HEK293 (cell line): ENCODE measurements at regions not wholly inside any gene's neighbourhood (a gene's known extent, or its start where the extent isn't known, plus 50 kb on each side); places are given as distances from the start of the nearest gene placed in this dataset.
A peak's percentile ranks its signal among the peaks of the same experiment; 100 is the strongest.
"Not testable (repeated sequence)": the region's sequence is repeated elsewhere in the genome, so short reads cannot be mapped to it uniquely, and the experiment has no call there.

Experiments
- CTCF ChIA-PET: fragments of 350-600 bp; formaldehyde crosslinking; extraction: SDS; loops from one replicate; lab custom pipeline; 2021; ENCODE audit warnings: antibody characterized with exemption; lab: Yijun Ruan, JAX
- POLR2A ChIA-PET: fragments of 300-600 bp; formaldehyde crosslinking; extraction: SDS; loops from one replicate; lab custom pipeline; 2020; ENCODE audit warnings: antibody characterized with exemption, inconsistent platforms; lab: Yijun Ruan, JAX
- H3K27ac ChIP-seq: fragments of 200-500 bp; sonication (Bioruptor generic); 2 replicates; pipeline ENCODE4 v1.5.1; 2014; ENCODE audit warnings: low read depth, low read length, control low read depth, inconsistent platforms; ENCODE audit errors: extremely low read depth
- H3K36me3 ChIP-seq, 2 experiments: fragments of 200-500 bp in 1 of 2; sonication (Bioruptor generic) in 1 of 2; 1 replicate in 1 of 2; 2 replicates in 1 of 2; pipeline ENCODE4 v1.5.1; 2014 to 2017; ENCODE audit warnings: inconsistent platforms in 2 of 2, low read length in 2 of 2; ENCODE audit not compliant: control insufficient read depth in 2 of 2, insufficient read depth in 1 of 2
- H3K4me1 ChIP-seq: fragments of 200-500 bp; sonication (Bioruptor generic); 2 replicates; pipeline ENCODE4 v1.5.1; 2014; ENCODE audit warnings: mild to moderate bottlenecking, low read length, inconsistent platforms; ENCODE audit not compliant: control insufficient read depth, insufficient read depth
- H3K4me3 ChIP-seq: 2 replicates; pipeline ENCODE4 v1.5.1; 2011; ENCODE audit warnings: low read depth, mild to moderate bottlenecking, control low read depth, low read length, moderate library complexity
- H3K9me3 ChIP-seq: fragments of 200-500 bp; sonication (Bioruptor generic); 2 replicates; pipeline ENCODE4 v1.5.1; 2014; ENCODE audit warnings: low read depth, low read length, inconsistent platforms; ENCODE audit not compliant: control insufficient read depth, insufficient read depth
- MEIS1 ChIP-seq: sonication (generic); formaldehyde crosslinking; IDR thresholded peaks from 2 replicates; pipeline ENCODE4 v1.8.1; 2022; ENCODE audit warnings: missing genetic modification reagents, mild to moderate bottlenecking, borderline replicate concordance
- OVOL3 ChIP-seq: fragments of 450-650 bp; formaldehyde crosslinking; IDR thresholded peaks from 2 replicates; pipeline ENCODE4 v1.5.1; 2016; ENCODE audit warnings: missing biosample characterization, missing genetic modification characterization
- PRDM2 ChIP-seq: fragments of 450-650 bp; formaldehyde crosslinking; IDR thresholded peaks from 2 replicates; pipeline ENCODE4 v1.5.1; 2016; ENCODE audit warnings: missing biosample characterization, missing genetic modification characterization, borderline replicate concordance
- PRDM4 ChIP-seq: fragments of 450-650 bp; formaldehyde crosslinking; IDR thresholded peaks from 2 replicates; pipeline ENCODE4 v1.5.1; 2017; ENCODE audit warnings: missing biosample characterization, missing genetic modification characterization
- SP7 ChIP-seq: fragments of 450-650 bp; formaldehyde crosslinking; IDR thresholded peaks from 2 replicates; pipeline ENCODE4 v1.5.1; 2016; ENCODE audit warnings: missing biosample characterization, missing genetic modification characterization
- TCF7L2 ChIP-seq: IDR thresholded peaks from 2 replicates; pipeline ENCODE4 v1.6.1; 2011; ENCODE audit warnings: low read depth, mild to moderate bottlenecking, inconsistent platforms, low read length, moderate library complexity, borderline replicate concordance
- YY1 ChIP-seq: fragments of 450-650 bp; formaldehyde crosslinking; IDR thresholded peaks from 2 replicates; pipeline ENCODE4 v1.5.1; 2018; ENCODE audit warnings: missing biosample characterization, missing genetic modification characterization
- ZBTB8A ChIP-seq: fragments of 450-650 bp; formaldehyde crosslinking; IDR thresholded peaks from 2 replicates; pipeline ENCODE4 v1.5.1; 2016; ENCODE audit warnings: missing biosample characterization, missing genetic modification characterization
- ZFP69B ChIP-seq: fragments of 450-650 bp; formaldehyde crosslinking; IDR thresholded peaks from 2 replicates; pipeline ENCODE4 v1.5.1; 2016; ENCODE audit warnings: missing biosample characterization, missing genetic modification characterization
- ZNF114 ChIP-seq: fragments of 450-650 bp; formaldehyde crosslinking; IDR thresholded peaks from 2 replicates; pipeline ENCODE4 v1.5.0; 2017; ENCODE audit warnings: missing biosample characterization, missing genetic modification characterization
- ZNF148 ChIP-seq: fragments of 450-650 bp; formaldehyde crosslinking; IDR thresholded peaks from 2 replicates; pipeline ENCODE4 v1.5.0; 2017; ENCODE audit warnings: missing biosample characterization, missing genetic modification characterization, borderline replicate concordance
- ZNF184 ChIP-seq: fragments of 450-650 bp; IDR thresholded peaks from 2 replicates; pipeline ENCODE4 v1.5.1; 2018; ENCODE audit warnings: missing biosample characterization, mild to moderate bottlenecking, missing genetic modification characterization
- ZNF544 ChIP-seq: fragments of 450-650 bp; formaldehyde crosslinking; IDR thresholded peaks from 2 replicates; pipeline ENCODE4 v1.5.0; 2017; ENCODE audit warnings: missing biosample characterization, missing genetic modification characterization
- ZNF558 ChIP-seq: fragments of 450-650 bp; formaldehyde crosslinking; IDR thresholded peaks from 2 replicates; pipeline ENCODE4 v1.5.1; 2016; ENCODE audit warnings: missing biosample characterization, missing genetic modification characterization
- ZNF561 ChIP-seq: fragments of 450-650 bp; IDR thresholded peaks from 2 replicates; pipeline ENCODE4 v1.5.1; 2018; ENCODE audit warnings: missing biosample characterization, missing genetic modification characterization, borderline replicate concordance
- ZNF704 ChIP-seq: fragments of 450-650 bp; formaldehyde crosslinking; IDR thresholded peaks from 2 replicates; pipeline ENCODE4 v1.5.1; 2016; ENCODE audit warnings: missing biosample characterization, missing genetic modification characterization
- ZNF707 ChIP-seq: fragments of 450-650 bp; formaldehyde crosslinking; IDR thresholded peaks from 2 replicates; pipeline ENCODE4 v1.5.1; 2016; ENCODE audit warnings: missing biosample characterization, missing genetic modification characterization
- ZNF843 ChIP-seq: fragments of 450-650 bp; formaldehyde crosslinking; IDR thresholded peaks from 2 replicates; pipeline ENCODE4 v1.5.1; 2016; ENCODE audit warnings: missing biosample characterization, missing genetic modification characterization

- H3K36me3 ChIP-seq, result no peaks in the 10 kb centered on the region
- TF ChIP-seq ZNF184 (tag by site-specific recombination) (no peak), ZFP69B (no peak), ZNF558 (no peak), ZNF561 (tag by site-specific recombination) (no peak), ZNF704 (tag by site-specific recombination) (no peak), ZBTB8A (no peak), TCF7L2 (no peak), PRDM4 (tag by site-specific recombination) (no peak), ZNF544 (tag by site-specific recombination) (no peak)
- no peak overlapping the region for H3K4me3 ChIP-seq
- ChIA-PET POLR2A (no interaction called here), CTCF (no interaction called here)
- no peak overlapping the region for H3K27ac ChIP-seq
- no peaks in the 10 kb centered on the region for H3K9me3 ChIP-seq
- no peaks in the 10 kb centered on the region for H3K4me1 ChIP-seq
These were observed 117.5 kb downstream of the ANXA2 start for GRCh38 chr15:60280259-60280658.

- no peaks in the 10 kb centered on the region for H3K4me1 ChIP-seq
- H3K9me3 ChIP-seq, result no peaks in the 10 kb centered on the region
- H3K4me3 ChIP-seq, result no peak overlapping the region
- ChIA-PET POLR2A (no interaction called here), CTCF (interaction anchor here (0.8 kb wide), 1 partner anchor 8 kb away, joined by 3 read pairs; no protein-coding TSS in a partner anchor)
- TF ChIP-seq OVOL3 (tag by site-specific recombination), result no peak
- no peak for TF ChIP-seq MEIS1
- no peak for TF ChIP-seq ZNF843
- no peak for TF ChIP-seq SP7 (tag by site-specific recombination)
- TF ChIP-seq ZNF114 (tag by site-specific recombination), result no peak
- TF ChIP-seq YY1 (tag by site-specific recombination), result no peak
- H3K36me3 ChIP-seq, result no peaks in the 10 kb centered on the region
- no peak overlapping the region for H3K27ac ChIP-seq
These were observed 113.8 kb downstream of the ANXA2 start for GRCh38 chr15:60283936-60284335.

GRCh38 chr15:60295901-60296300, 101.9 kb downstream of the ANXA2 start:
- not testable (repeated sequence) for H3K9me3 ChIP-seq, H3K4me3 ChIP-seq
- peak; percentile 76 for TF ChIP-seq ZNF707 (tag by site-specific recombination)
- TF ChIP-seq, all 188 proteins: peak for 1; not testable (repeated sequence) for 187
- H3K4me1 ChIP-seq, H3K36me3 ChIP-seq, POLR2A ChIA-PET, H3K27ac ChIP-seq, CTCF ChIA-PET: not testable (repeated sequence)

GRCh38 chr15:60297047-60297446, 100.7 kb downstream of the ANXA2 start:
- ChIA-PET POLR2A (no interaction called here), CTCF (interaction anchor here (1.1 kb wide), 1 partner anchor 25 kb away, joined by 3 read pairs; no protein-coding TSS in a partner anchor)
- H3K4me1 ChIP-seq, result no peaks in the 10 kb centered on the region; the same call in 1 of the 2 replicates
- H3K4me3 ChIP-seq, result no peak overlapping the region
- no peaks in the 10 kb centered on the region for H3K9me3 ChIP-seq
- no peaks in the 10 kb centered on the region for H3K36me3 ChIP-seq
- no peak overlapping the region for H3K27ac ChIP-seq
- TF ChIP-seq SP7 (tag by site-specific recombination), result no peak
- TF ChIP-seq ZNF148 (tag by site-specific recombination), result no peak
- TF ChIP-seq PRDM2 (tag by site-specific recombination), result no peak
